GM18868 (cell line): ENCODE measurements at regions not wholly inside any gene's neighbourhood (a gene's known extent, or its start where the extent isn't known, plus 50 kb on each side); places are given as distances from the start of the nearest gene placed in this dataset.

Experiments used
- ATAC-seq: cut with Tn5 transposase; IDR thresholded peaks from one replicate; pipeline ENCODE4 v1.9.1; 2021; ENCODE audit warnings: mild to moderate bottlenecking, moderate library complexity; ENCODE audit not compliant: unreplicated experiment

DNA sequence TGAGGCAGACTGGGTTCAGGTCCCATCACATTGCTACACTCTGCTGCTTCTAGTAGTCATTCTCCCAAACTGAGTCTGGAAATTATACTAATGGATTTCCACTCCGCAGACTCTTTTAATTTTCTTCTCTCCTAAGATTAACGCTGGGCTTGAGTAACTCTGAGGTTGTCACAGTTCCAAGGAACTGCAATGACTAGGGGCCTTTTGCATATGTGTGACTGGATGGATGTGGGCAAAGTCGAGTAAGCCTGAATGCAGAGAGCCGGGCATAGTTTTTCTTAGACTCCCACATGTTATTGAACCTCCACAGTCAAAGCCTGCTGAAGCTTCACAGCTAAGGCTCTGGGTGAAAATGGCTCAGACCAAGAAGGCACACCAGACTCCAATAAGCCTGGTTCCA is 160.9 kb upstream of the PROX1 start:
- no peak for ATAC-seq

DNA sequence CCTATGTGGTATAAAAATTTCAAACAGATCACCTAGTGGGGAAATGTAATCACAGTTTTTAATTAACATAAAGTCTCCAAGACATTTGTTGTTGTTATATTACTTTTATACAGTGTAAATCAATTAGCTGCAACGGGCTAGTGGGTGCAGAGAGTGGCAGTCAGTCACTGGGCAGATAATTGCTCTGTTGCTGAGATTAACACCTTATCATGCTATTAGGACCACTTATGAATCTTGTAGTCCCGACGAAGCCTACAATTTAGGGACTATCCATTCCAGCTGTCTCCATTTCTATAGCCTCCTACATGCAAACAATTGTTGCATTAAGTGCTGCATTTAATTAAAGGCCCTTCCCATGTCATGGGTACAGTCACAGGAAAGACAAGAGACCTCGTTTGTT is 158.9 kb upstream of the PROX1 start:
- no peak for ATAC-seq

DNA sequence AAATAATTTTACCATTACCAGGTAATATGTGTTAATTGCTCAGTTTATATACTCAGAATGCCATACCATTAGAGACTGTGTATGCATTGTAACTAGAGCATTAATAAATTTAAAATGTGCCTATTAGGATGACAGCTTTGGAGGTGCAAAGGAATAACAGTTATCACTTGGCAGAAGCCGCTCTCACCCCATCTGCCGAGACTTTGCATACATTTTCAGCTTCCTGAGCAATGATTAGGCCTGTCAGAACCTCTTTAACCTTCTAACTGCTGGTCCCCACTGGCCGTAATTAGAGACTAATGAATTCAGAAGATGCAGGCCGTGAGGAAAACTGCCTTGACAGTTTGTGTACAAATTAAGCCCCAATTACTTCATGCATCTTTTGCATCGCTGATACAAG is 158.0 kb upstream of the PROX1 start:
- no peak for ATAC-seq

DNA sequence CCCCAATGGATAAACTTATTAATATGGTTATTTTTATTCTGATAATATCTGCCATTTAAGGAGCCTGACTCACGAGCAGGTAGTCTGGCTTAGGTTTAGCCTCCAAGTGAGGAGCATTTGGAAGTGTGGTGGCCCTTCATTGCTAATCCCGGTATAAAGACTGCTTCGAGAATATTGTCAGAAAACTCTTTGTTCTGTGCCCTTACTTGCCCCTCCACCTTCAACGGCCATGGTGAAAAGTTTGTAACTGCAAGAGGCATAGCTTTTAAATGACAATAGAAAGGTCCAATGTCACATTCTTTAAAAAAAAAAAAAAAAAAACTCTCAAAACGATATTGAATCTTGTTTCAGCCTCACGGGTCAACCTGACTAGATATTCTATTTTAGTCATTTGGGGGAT is 157.4 kb upstream of the PROX1 start:
- no peak for ATAC-seq

DNA sequence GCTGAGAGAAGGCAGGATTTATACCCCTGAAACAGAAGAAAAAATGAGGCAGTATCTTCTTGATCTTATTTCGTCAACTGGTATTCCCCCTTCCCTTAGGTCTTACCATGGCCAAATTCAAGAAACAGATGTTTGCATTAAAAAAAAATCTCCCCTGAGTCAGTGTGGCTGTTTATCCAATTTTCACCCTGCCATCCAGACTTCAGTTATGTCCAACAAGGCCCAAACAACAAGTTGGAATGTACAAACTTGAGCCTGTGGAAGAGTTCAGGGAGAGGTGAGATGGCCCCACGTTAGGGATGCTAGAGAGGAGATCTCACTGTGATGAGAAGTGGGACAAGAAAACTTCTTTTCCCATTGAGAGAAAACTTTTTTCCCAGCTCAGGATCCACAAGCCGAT is 147.2 kb upstream of the PROX1 start:
- no peak for ATAC-seq

DNA sequence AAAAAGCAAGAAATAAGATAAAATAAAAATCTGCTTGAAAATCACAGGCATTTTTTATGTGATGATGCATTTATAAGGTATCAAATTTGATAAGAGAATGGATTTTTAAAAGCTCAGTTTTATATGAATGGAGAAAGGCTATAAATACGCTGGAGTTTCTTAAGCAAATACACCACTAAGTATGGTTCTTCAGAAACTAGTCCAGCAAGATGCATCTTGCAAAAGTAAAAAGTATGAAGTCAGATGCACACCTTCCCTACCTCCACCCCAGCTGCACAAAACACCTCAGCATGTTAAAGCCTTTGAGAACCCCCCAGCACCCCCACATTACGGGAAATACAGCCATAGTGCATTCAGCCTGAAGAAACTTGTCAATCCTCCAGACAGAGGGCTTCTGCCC is 143.1 kb upstream of the PROX1 start:
- ATAC-seq: no peak

DNA sequence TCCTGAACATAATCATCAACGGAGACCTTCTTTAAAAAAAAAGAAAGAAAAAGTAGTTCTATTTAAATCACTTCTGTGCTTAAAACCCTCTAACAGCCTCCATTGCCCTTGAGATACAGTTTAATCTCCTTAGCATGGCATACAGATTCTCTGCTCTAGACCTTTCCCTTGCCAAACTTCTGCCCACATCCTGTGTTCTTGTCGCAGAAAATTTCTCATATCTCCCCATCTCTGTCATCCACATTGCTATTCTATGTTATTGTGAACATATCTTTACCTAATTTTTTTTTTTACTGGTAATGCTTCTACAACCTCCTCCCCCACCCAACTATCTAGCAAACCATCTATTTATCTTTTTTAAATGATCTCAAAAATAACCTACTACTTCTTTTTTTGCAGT is 135.7 kb upstream of the PROX1 start:
- no peak for ATAC-seq

DNA sequence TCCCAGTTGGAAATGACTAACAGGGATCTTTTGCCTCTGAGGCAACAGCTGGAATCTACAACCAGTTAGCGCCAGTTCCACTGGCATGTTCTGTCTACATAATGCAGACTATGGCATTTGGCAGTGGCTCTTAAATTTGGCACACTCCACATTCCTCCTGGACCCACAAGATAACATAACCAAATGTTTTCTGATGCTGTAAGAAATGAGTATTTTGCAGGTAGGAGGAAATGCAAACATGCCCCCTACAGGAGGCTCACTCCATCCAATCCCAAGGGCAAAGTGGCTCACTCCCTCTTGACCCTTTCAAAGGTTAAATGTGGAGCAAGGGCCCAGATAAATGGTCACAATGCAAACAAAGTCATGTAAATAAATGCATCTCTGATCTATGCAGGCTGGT is 129.2 kb upstream of the PROX1 start:
- no peak for ATAC-seq

DNA sequence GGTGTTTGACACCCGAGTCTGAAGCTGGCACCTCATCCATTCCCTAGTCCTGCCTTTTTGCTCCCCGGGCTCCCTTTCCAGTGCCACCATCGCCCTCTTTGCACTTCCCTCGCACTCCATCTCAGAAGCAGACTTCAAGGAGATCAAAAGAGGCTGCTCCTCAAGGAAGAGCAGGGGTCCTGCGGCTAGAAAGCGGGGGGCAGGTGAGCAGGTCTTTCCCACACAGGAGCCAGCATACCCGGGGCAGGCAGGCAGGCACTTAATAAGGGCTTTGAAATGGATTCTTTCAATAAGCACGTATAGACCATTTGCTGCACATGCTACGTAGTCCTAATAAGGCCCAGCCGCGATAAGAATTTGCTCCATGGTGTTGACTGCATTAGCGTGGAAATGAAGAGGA is 125.9 kb upstream of the PROX1 start:
- no peak for ATAC-seq

DNA sequence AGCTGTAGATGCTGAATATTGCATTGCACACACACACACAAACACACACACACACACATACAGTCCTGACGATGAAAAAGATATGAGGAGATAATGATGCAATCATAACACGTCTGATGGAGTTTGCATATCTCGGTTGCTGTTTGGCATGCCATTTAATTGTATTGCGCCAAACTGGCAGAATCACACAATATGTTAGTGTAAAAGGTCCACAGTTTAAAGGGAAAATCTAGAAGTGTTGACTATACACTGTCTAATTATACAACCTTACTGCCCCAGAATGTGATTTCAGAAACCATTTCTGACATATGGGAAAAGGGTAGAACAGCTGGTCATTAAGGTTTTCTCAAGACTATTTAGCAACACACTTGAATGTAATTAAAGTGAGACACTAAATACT is 123.7 kb upstream of the PROX1 start:
- no peak for ATAC-seq

DNA sequence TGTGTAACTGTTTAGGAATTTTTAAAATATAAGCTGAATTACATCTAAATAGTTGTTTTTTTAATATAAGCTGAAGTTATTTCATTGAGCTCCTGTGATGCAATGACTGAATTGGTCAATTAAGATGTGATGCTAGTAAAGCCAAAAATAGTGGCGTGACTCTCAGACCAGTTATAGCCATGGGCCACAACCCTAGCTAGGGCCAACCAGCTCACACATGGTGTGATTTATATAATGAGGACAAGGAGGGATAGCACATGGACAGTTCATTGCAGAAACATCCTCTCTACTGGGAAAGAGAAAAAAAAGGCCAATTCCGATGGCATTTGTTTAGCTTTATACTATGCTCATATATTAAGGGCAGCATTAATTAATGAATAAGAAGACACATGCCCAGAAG is 119.3 kb upstream of the PROX1 start:
- ATAC-seq: no peak

DNA sequence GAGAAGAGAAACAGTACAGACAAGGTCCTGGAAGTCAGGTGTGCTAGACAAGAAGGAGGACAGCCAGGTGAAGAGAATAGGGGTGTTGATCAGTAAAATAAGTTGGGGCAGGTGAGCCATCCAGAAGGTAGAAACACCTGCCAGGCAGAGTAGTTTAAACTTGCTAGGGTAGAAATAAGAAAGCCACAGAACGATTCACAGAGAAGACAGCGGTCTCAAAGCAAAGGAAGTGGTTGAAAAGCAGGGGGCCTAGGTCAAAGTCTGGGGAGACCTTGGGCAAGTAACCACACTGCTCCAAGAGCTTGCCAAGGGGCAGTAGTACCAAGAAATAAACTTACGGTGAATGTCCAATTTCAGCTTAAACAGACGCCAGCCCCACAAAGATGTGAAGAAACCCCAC is 116.6 kb upstream of the PROX1 start:
- ATAC-seq: no peak

DNA sequence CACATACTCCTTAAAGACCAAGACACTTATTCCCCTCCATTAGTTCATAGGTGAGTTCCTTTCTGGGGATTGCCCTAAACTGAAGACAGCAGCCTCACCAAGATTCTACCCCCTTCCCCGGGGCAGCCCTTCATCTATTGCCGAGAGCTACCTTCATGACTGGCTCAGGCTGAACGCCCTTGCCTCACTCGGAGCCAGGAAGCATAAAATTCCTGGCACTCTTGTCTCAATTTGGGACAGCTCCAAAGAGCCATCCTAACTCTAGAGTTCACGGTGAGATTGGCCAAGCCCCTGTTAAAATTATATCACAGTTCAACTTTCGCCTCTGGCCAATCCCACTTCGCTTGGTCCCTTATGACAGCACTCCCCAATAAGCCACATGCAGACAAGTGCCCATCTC is 113.0 kb upstream of the PROX1 start:
- no peak for ATAC-seq

DNA sequence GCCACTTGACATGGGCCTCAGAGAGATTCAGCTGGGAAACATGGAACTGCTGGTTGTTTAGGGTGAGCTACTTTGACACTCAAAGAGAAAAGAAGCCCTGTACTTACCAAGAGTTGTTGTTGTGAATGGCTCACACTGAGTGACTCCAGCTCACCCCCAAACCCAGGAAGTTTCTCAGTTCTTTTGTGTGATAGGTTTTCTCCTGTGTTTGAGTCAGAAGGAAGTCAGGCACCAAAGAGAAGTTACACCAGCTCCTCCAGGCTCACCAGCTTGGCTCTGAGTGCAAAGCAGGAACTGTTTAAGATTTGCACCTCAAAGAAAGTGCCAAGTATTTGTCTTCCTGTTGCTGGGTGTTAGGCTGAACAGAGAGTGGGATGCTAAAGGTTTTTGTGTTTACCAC is 111.2 kb upstream of the PROX1 start:
- no peak for ATAC-seq

DNA sequence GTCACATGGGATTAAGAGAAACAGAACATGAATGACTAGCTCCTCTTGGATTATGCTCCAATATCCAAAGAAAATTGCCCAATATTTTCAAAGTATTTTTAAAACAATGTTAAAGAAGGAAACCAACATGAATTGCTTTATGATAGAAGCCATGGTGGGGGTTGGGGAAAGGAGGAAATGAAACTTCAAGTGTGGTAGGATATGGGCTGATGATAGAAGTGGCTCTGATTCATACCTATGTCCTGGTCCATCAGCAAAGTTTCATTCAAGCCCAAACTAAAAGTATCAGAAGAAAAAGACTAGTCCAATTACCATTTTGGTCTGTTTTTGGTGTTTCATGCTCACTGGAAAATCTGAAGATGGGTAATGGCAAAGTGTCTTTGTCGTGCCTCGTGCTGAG is 104.2 kb upstream of the PROX1 start:
- peak; percentile 67 for ATAC-seq

DNA sequence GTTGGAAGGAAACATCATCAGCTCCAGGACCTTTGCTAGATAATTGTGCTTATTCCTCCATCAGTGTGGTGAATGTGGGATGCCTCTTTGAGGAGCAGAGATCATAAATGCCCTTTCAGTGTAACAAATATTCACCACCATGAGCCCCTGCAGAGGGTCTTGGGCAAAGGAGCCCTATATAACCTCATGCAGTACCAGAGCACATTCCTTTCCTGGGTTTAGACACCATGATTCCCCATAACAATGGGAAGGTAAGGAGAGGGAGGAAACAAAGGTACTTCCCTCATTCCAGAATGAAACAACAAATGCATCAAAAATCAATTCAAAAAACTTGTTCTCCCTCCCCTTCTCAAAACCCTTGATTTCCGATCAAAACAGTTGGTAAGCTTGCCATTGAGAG is 103.4 kb upstream of the PROX1 start:
- no peak for ATAC-seq

DNA sequence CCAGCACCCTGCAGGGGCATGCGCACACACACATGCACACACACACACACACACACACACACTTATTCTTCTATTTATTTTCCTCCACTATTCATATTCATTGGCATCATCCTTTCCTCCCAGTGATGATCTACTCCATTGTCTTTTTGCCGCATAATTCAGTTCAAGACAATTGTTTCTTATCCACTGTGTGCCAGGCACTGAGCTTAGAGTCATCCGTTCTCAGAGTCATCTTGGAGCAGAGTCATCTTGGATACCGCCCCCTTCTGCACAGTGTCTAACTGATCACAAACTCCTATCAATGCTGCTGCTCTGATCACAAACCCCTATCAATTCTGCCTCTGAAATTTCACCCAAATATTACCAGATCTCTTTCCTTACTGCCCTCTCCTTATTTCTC is 102.8 kb upstream of the PROX1 start:
- no peak for ATAC-seq

DNA sequence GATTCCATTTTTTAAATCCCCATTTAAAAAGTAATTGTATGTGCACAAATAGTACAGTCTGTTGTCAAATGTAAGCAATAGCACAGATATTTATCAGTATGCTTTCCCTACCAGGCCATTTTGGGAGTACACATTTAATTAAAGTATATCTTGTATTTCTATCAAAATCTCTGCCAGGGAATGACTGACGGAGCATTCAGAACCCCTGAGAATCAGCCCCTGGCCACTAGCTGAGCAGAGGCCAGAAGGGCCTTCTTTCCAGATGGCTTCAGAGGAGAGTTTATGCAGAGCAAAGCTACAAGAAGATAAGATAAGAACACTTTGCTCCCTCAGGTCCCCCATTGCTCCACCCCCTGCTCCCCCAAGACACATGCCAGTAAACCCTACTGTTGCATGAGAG is 99.9 kb upstream of the PROX1 start:
- ATAC-seq: no peak

DNA sequence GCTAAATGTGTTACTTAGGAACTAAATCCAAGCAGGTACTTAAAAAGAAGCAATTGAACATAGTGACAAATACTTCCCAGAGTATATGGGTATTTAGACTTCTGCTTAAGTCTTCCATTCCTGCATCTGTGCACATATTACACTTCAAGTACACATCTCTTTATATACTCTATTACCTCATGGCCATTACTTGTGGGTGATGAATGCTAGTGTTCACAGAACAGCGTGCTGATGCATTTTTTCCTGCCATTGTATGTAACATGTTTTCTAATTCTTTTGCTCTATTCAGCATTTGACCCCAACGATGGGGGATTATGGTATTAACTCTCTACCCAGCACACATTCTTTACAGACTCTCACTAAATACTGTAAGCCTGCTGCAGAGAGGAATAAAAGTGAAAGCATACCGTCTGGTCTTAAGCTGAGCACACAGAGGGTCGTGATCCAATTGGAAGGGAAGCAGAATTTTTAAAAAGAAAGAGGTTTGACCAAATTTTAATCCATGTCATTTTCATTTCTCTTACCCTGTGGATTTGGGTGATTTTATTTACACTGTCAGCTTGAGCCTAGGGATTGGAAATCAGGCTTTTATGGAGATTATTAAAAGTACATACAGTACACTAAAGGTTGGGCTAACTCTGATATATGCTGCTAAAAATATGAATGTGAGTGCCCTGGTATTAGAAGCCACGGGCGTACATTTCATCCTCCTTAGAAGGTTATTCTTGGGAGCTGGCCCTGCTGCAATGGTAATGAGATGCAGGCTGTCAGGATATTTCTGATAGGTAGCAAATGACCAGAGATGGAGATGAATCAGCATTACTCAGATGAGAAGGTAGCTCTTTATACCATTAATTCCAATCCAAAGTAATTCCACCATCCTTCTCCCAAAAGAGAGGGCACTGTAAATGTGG is 95.5 kb upstream of the PROX1 start:
- no peak for ATAC-seq

DNA sequence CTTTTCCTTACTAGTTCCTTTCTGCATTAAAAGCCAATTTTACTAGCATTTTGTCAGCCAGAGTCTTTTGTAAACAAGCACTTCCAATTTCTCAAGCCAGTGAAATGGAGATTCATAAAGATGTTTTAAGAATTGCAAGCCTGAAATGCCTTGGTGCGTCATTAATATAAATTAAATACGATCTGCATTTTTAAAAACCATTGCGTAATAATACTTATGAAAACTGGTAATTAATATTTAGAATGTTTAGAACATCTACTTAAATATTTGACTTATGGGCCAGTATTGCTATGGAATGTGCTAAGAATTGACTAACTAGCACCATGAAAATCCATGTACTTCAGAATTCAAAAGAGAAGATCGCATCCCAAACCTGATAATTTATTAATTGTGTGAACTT is 89.1 kb upstream of the PROX1 start:
- ATAC-seq: no peak

DNA sequence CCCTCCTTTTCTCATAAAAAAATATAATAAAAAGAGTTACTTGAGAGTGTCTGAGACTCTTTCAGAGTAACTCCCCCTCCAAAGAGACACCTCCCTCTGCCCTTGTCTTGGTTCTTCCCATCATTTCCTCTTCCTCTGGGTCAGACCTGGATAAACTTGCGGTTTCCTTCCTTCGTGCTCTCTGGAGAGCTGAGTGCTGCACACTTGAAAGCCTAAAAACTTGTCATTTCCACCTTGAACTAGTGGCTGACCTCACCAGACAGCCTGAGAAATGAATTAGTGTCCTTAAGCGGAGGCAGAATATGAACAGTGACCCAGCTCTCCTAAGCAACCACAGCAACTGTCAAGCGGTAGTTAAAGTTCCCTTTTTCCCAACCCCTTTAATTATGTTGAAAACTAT is 88.4 kb upstream of the PROX1 start:
- no peak for ATAC-seq

DNA sequence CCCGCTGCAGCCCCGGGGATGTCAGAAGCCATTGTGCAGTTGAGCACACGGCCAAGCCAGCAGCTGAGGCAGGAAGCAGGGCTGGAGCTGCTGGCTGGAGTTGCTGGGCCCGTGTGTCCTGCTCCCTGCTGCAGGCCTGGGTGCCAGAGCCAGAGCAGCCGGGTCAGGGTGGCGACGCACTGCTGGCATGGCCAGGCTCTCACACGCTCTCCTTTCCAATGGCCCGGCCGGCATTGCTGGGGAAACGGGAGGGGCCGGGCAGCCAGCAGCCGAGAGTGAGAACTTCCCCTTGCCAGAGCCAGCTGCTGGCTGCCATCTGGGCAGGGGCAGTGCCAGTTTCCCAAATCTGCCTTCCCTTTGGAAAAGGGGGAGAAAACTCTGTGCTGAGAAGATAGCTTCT is 82.4 kb upstream of the PROX1 start:
- no peak for ATAC-seq

DNA sequence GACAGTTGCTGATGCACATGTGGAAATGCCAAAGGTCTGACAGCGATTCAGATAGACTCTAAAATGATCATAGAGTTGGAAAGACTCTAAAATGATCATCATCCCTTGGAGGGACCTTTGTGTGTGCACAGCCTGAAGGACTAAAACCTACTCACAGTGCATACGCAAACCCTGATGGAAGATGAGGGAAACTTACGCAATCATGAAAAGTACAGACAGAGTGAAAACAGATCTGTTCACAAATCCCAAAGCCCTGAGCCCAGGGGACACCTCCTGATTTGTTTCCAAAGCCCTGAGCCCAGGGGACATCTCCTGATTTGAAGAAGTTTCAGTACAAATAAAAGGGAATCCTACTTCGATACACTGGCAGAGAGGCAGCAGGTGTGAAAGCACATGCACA is 79.3 kb upstream of the PROX1 start:
- no peak for ATAC-seq
